Small intestine (tissue), 7 donors: ENCODE measurements at regions not wholly inside any gene's neighbourhood (a gene's known extent, or its start where the extent isn't known, plus 50 kb on each side); places are given as distances from the start of the nearest gene placed in this dataset.
A peak's percentile ranks its signal among the peaks of the same experiment; 100 is the strongest.

Experiments
- DNase-seq, 2 donors: peaks; one replicate each; pipeline versions ENCODE4 v3.0.0 to v3.0.0-alpha.2; 2013
- FAIRE-seq: peaks from 2 replicates; lab custom pipeline; 2012; peaks lifted over from hg19 to GRCh38; lab: Jason Lieb, UNC
- H3K27ac ChIP-seq, 3 donors: one replicate each; pipeline ENCODE4 v1.5.1; 2013; ENCODE audit warnings: low read length in 2 of 3, mild to moderate bottlenecking in 2 of 3, control low read depth in 1 of 3, inconsistent platforms in 1 of 3, low read depth in 1 of 3, moderate library complexity in 1 of 3
- H3K27me3 ChIP-seq, 3 donors: one replicate each; pipeline ENCODE4 v1.6.1; 2013; ENCODE audit warnings: low read length in 3 of 3, inconsistent platforms in 1 of 3; ENCODE audit not compliant: control insufficient read depth in 3 of 3, insufficient read depth in 3 of 3
- H3K36me3 ChIP-seq, 3 donors: one replicate each; pipeline ENCODE4 v1.6.1; 2013; ENCODE audit warnings: low read length in 3 of 3, inconsistent platforms in 1 of 3, low read depth in 1 of 3, mild to moderate bottlenecking in 1 of 3, moderate library complexity in 1 of 3; ENCODE audit not compliant: control insufficient read depth in 3 of 3, insufficient read depth in 2 of 3
- H3K4me1 ChIP-seq, 3 donors: one replicate each; pipeline ENCODE4 v1.6.1; 2013; ENCODE audit warnings: low read length in 2 of 3, inconsistent platforms in 1 of 3, low read depth in 1 of 3, mild to moderate bottlenecking in 1 of 3, moderate library complexity in 1 of 3; ENCODE audit not compliant: control insufficient read depth in 3 of 3, insufficient read depth in 2 of 3
- H3K4me3 ChIP-seq, 3 donors: one replicate each; pipeline ENCODE4 v1.5.1; 2013; ENCODE audit warnings: low read length in 3 of 3, control low read depth in 1 of 3, inconsistent platforms in 1 of 3, low read depth in 1 of 3, mild to moderate bottlenecking in 1 of 3, moderate library complexity in 1 of 3
- H3K9me3 ChIP-seq, 2 donors: one replicate each; pipeline ENCODE4 v1.6.1; 2013; ENCODE audit warnings: low read depth in 1 of 2, low read length in 1 of 2; ENCODE audit not compliant: control insufficient read depth in 2 of 2, insufficient read depth in 1 of 2
- WGBS, 3 donors: extraction: QIAGEN DNeasy Blood & Tissue Kit; methylation state at CpG; one replicate each; pipeline ENCODE4 v1.1.7; 2013; 5-methylcytosine and 5-hydroxymethylcytosine counted together
- donor health status: healthy with polysubstance abuse.
- donor health status: control.
- donor health status: control.
- donor health status: Bipolar disorder and iron deficiency.
- donor health status: healthy.

DNA sequence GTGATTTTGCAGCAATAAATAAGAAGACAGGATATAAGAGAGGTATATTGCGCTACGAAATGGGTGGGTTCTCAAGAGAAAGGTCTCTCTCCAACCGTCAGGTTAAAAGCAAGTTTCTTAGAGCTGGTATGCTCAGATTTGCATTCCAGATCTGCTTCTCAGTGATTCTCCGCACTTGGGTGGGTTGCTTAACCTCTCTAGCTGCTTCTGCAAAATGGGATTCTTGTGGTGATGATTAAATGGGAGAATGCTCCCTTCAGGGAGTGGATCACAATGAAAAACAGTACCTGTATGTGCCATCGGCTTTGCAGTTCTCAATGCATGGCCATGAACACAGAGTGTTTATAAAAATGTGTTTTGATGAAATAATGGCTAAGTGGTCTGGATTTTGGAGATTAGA is 477.7 kb downstream of the TNS1 start:
- Histone ChIP-seq H3K4me3 (no peak overlapping the region), H3K36me3 (no peaks in the 10 kb centered on the region), H3K4me1 (peaks cover 0 to 4% (median 0%) of the 10 kb centered on the region in 3 donors), H3K27me3 (peaks cover 0 to 3% (median 0%) of the 10 kb centered on the region in 3 donors), H3K9me3 (no peaks in the 10 kb centered on the region), H3K27ac (no peak overlapping the region)
- DNase-seq (no peak), FAIRE-seq (no peak)
- WGBS, 3 donors = 90% methylated on average over 5 of the region's 5 CpGs

GRCh38 chr2:217523286-217523685 is 479.5 kb downstream of the TNS1 start:
- Histone ChIP-seq H3K9me3 (no peaks in the 10 kb centered on the region), H3K4me1 (no peaks in the 10 kb centered on the region), H3K27me3 (peaks cover 0 to 3% (median 0%) of the 10 kb centered on the region in 3 donors), H3K27ac (no peak overlapping the region), H3K36me3 (no peaks in the 10 kb centered on the region), H3K4me3 (no peak overlapping the region)
- no peak for DNase-seq
- WGBS, 3 donors = 71 to 74% (median 72%) methylated on average over 7 of the region's 7 CpGs
- FAIRE-seq = no peak

DNA sequence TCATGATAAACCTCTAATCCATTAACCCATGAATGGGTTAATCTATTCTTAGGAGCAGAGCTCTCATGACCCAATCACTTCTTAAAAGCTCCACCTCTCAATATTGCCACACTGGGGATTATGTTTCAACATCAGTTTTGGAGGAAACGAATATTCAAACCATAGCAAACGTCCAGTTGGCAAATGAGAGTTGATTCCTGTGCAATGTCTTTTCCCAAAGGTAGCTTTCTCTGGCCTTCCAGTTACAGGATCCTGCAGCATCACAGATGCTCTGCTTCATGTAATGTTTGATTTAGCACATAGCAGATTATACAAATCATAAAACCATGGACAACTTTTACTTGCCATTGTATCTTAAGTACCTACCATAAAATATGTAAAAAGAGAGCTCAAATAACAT is 481.0 kb downstream of the TNS1 start:
- WGBS, 3 donors = 22 to 42% (median 28%) methylated on average over 2 of the region's 2 CpGs
- Histone ChIP-seq H3K36me3 (no peaks in the 10 kb centered on the region), H3K9me3 (no peaks in the 10 kb centered on the region), H3K27me3 (peaks cover 0 to 3% (median 0%) of the 10 kb centered on the region in 3 donors), H3K27ac (no peak overlapping the region), H3K4me3 (no peak overlapping the region), H3K4me1 (no peaks in the 10 kb centered on the region)
- no peak for FAIRE-seq
- no peak for DNase-seq

GRCh38 chr2:217520356-217521010 is 482.3 kb downstream of the TNS1 start:
- WGBS, 3 donors = 77 to 88% (median 82%) methylated on average over 4 of the region's 4 CpGs
- no peak overlapping the region for H3K27ac ChIP-seq
- FAIRE-seq (peak; percentile 61), DNase-seq (no peak)
- no peaks in the 10 kb centered on the region for H3K9me3 ChIP-seq
- H3K27me3 ChIP-seq = no peaks in the 10 kb centered on the region
- no peak overlapping the region for H3K4me3 ChIP-seq
- no peaks in the 10 kb centered on the region for H3K4me1 ChIP-seq
- no peaks in the 10 kb centered on the region for H3K36me3 ChIP-seq

GRCh38 chr2:217517402-217517801 is 485.4 kb downstream of the TNS1 start:
- no peaks in the 10 kb centered on the region for H3K36me3 ChIP-seq
- 56 to 71% (median 67%) methylated on average over 5 of the region's 5 CpGs for WGBS, 3 donors
- H3K4me1 ChIP-seq = no peaks in the 10 kb centered on the region
- DNase-seq = no peak
- H3K27me3 ChIP-seq = no peaks in the 10 kb centered on the region
- FAIRE-seq = no peak
- H3K4me3 ChIP-seq = no peak overlapping the region
- H3K27ac ChIP-seq = no peak overlapping the region
- H3K9me3 ChIP-seq = no peaks in the 10 kb centered on the region

GRCh38 chr2:217515615-217516309 is 487.0 kb downstream of the TNS1 start:
- peaks cover 0 to 3% (median 0%) of the 10 kb centered on the region in 3 donors for H3K4me1 ChIP-seq
- no peaks in the 10 kb centered on the region for H3K36me3 ChIP-seq
- FAIRE-seq = no peak
- H3K27ac ChIP-seq = no peak overlapping the region
- no peaks in the 10 kb centered on the region for H3K27me3 ChIP-seq
- no peak for DNase-seq
- no peaks in the 10 kb centered on the region for H3K9me3 ChIP-seq
- 83 to 88% (median 86%) methylated on average over 5 of the region's 5 CpGs for WGBS, 3 donors
- no peak overlapping the region for H3K4me3 ChIP-seq

- Histone ChIP-seq H3K4me3 (no peak overlapping the region), H3K9me3 (no peaks in the 10 kb centered on the region), H3K4me1 (peaks cover 0 to 3% (median 0%) of the 10 kb centered on the region in 3 donors), H3K27me3 (no peaks in the 10 kb centered on the region), H3K36me3 (no peaks in the 10 kb centered on the region), H3K27ac (no peak overlapping the region)
- DNase-seq (no peak), FAIRE-seq (no peak)
- WGBS, 3 donors = 27 to 41% (median 27%) methylated on average over 1 of the region's 1 CpG
These were observed 489.5 kb downstream of the TNS1 start for GRCh38 chr2:217513258-217513657.

DNA sequence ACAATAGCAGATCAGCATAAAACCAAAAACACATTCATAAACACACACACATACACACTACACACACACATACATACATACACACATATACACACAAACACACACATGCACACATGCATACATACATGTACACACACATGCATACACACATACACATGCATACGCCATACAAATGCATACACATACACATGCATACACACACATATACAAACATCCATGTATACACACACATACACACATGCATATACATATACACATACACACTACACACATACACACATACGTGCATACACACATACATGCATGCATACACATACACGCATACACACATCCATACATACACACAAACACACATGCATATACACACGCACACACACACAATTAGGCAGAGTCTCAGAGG is 490.1 kb downstream of the TNS1 start:
- H3K9me3 ChIP-seq = no peaks in the 10 kb centered on the region
- no peaks in the 10 kb centered on the region for H3K27me3 ChIP-seq
- no peaks in the 10 kb centered on the region for H3K36me3 ChIP-seq
- FAIRE-seq = no peak
- no peak for DNase-seq
- H3K4me3 ChIP-seq = no peak overlapping the region
- H3K27ac ChIP-seq = no peak overlapping the region
- WGBS, 3 donors = 79 to 96% (median 92%) methylated on average over 4 of the region's 4 CpGs
- peaks cover 0 to 3% (median 0%) of the 10 kb centered on the region in 3 donors for H3K4me1 ChIP-seq
